GM18505 (cell line): ENCODE measurements at regions not wholly inside any gene's neighbourhood (a gene's known extent, or its start where the extent isn't known, plus 50 kb on each side); places are given as distances from the start of the nearest gene placed in this dataset.
A peak's percentile ranks its signal among the peaks of the same experiment; 100 is the strongest.

Source experiments
- ATAC-seq: cut with Tn5 transposase; IDR thresholded peaks from one replicate; pipeline ENCODE4 v1.9.1; 2021; ENCODE audit not compliant: unreplicated experiment
- POLR2A ChIP-seq: IDR thresholded peaks from 4 replicates; pipeline ENCODE4 v1.6.1; 2011; ENCODE audit warnings: borderline replicate concordance; ENCODE audit not compliant: insufficient read depth, insufficient read length; ENCODE audit errors: extremely low read depth

DNA sequence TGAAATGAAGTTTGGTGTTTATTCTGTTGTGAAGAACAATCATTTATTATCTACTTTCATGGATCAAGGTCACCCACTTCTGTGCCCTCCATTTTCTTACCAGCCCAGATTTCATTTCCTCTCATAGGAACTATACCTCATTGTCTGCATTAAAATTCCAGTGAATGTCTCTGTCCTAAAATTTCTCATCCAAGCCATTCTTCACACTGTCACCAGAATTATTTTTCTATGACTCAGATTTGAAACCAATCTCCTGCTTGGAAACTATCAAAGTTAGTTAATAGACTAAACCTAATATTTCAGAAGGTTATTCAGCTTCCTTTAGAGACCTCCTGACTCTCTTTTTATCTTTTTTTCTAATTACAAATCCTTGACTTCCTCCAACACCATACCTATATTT is 364.1 kb upstream of the CBLB start:
- no peak for TF ChIP-seq POLR2A

DNA sequence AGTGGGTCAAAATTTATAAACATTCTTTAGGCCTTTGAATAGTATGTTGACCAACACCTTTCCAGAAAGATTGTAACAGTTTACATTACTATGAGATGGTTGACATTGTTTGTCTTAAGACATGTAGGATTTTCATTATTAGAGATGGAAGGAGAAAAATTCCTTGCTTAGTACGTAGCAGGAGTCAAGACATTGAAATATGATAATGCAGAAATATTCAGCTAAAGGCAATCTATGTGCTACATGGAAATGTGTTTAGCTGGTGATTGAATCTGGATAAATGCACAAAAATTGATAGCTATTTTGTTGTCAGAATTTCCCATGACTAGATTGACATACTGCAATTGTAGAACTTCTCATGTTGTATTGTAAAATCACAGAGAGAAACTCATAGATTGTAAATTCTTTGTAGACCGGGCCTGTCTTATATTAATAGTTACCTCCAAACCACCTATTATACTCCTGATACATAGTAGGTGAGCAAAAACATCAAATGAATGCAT is 370.4 kb upstream of the CBLB start:
- no peak for ATAC-seq
- no peak for TF ChIP-seq POLR2A

More for the DNA sequence above, 364.1 kb upstream of the CBLB start:
- ATAC-seq: no peak

DNA sequence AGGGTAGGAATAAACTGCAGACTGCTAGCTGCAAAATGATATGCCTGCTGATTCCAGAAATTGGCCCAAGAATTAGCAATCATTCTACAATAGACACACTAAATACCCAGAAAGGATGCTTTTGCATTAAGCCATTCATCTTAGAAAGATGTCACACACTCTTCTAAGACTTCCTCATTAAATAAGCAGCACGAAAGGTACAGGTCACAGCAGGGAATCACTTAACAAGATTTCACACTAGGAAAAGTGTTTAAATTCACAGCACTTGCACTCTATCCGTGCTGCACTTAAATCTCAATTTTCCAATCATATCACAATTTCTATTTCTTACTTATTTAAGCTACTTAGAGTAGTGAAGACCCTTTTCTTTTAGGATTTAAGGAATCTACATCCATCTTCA is 372.8 kb upstream of the CBLB start:
- TF ChIP-seq POLR2A: no peak
- ATAC-seq: no peak

DNA sequence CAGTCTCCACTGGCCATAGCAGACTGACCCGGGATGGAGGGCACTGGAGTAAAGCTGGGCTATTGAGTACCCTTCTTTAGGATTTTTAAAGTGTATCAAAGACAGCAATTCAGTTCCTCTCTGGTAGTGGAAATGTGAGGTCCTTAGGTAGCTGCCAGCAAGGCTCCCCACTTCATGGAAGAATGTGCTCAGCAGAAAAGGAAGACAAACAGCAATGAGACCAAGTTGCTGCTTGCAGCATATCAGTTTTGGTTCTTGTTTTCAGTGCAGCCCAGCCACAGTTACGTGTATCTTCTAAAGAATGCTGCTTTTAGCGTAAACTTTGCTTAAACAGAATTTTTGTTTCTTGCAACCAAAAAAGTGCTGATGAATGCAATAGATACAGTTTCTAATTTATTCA is 374.0 kb upstream of the CBLB start:
- peak; percentile 58 for ATAC-seq
- TF ChIP-seq POLR2A: no peak

DNA sequence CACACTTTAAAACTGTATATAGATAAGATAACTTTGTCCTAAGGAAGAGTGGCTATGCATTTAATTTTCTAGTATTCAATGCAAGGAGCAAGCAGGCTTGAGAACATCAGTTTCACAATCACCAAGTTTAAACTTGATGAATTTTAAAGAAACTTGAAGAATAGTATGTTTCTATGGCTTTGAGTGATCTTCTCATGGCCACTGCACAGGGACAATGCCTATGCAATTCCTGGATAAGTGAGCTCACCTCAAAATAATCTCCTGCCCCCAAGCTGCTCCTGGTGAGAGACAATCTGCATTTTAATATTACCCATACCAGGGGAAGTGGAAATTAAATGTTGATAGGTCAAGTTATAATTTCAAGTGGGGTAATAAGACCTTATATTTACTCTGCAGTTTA is 376.6 kb upstream of the CBLB start:
- ATAC-seq: no peak
- no peak for TF ChIP-seq POLR2A

DNA sequence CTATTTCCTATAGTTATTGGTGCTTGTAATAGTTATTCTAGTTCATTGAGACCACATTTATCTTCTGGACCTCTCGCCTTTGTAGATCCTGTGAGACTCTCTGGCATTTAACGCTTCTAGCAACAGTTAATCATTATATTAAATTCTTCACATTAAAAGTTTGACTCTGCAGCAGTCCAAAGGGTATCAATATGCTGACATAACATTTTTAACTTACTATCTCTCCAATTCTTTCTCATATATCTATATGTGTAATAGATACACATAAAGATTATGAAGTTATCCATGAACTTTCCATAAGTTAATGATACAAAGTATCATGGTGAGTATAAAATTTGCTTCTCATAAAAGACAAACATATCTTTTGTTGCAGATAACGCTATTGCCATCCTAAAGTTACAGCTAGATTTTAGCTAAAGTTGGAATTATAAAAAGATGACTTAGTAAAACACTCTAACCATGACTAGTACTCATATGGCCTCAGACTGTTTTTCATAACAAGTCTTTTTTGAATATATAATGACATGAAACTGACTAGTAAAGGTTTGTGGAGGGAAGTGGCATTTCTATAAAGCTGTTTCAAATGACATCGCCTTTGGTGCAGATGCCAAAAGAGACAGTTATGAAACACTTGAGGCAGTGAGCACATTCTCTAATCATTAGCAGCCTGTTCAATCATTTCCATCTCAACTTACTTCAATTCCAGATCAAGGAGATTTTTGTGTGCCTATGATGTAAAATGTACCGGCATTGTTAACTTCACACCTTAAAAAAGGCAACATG is 379.3 kb upstream of the CBLB start:
- TF ChIP-seq POLR2A: no peak
- ATAC-seq: no peak

DNA sequence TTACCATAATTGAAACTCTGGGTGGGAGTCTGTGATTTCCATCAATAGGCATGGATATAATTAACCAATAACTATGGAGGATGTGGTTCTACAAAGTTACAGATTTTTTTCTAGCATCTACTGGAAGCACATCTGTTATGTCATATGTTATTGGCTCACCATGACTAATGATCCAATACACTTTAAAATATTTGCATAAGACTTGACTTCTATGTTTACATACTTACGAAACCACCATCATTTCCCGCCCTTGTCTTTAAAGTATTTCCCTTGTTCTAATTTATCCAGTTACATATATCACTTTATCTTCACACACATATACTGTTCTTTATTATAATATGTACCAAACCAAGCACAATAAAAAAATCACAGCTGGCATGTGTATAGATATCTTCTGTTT is 380.3 kb upstream of the CBLB start:
- no peak for TF ChIP-seq POLR2A
- ATAC-seq: no peak

DNA sequence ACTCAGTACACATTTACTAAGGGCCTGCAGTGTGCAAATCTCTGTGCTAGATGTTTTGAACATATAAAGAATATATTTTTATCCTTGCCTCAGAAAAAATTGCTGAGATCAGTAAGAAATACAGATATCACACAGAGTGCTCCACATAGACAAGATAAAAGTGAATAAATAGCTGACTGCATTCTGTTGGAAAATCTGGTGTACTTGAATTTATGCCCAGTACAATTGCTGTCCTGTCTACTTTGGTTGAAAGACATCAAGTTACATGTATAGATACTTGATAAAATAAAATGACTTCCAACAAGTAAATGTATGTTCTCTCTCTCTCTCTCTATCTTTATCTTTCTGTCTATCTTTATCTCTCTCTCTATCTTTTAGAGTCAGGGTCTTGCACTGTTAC is 381.2 kb upstream of the CBLB start:
- no peak for TF ChIP-seq POLR2A
- ATAC-seq: no peak

DNA sequence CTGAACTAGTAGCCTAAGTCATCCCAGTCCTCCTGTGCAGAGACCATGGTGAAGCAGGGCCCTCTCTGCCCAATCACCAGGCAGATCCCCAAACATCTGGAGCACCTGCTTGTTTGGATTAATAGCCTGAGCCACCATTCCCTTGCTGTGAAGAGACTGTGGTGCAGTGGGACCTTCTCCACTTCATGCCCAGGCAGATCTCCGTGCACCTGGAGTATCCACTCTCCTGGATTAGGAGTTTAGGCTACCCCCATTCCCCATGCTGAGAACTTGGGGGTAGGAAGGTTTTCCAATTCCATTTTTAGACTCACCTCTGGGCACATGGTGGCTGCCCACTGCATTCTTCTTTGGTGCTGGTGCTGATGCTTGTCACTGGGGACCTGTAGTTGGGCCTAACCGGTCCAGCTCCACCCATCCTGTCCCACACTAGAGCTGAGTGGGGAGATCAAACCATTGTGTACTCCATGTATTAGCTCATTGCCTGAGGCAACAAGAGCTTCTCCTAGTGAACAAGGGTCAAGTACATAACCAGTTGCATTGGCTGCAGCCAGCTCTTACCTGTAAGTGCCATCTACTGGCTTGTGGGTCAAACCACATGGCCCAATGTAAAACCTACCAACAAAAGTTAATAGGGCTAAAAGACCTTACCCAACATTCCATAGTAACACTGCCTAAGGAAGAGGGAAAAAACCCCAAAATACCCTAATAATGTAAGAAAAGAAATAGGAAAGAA is 382.5 kb upstream of the CBLB start:
- no peak for TF ChIP-seq POLR2A
- ATAC-seq: no peak

DNA sequence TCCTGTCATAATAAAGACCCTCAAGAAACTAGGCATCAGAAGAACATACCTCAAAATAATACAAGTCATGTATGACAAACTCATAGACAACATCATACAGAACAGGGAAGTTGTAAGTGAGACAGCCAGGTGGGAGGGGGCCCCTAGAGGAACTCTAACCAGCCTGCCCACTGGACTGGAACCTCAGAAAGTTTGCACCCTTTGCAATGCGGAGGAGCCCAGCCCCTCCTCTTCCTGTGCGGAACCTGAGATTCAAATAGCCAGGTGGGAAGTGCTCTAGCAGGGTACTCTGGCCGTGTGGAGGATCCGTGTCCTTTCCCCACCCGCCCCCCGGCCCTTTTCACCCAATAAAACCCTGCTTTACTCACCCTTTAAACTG is 387.0 kb upstream of the CBLB start:
- peak; percentile 80 for TF ChIP-seq POLR2A
- peak; percentile 92 for ATAC-seq

DNA sequence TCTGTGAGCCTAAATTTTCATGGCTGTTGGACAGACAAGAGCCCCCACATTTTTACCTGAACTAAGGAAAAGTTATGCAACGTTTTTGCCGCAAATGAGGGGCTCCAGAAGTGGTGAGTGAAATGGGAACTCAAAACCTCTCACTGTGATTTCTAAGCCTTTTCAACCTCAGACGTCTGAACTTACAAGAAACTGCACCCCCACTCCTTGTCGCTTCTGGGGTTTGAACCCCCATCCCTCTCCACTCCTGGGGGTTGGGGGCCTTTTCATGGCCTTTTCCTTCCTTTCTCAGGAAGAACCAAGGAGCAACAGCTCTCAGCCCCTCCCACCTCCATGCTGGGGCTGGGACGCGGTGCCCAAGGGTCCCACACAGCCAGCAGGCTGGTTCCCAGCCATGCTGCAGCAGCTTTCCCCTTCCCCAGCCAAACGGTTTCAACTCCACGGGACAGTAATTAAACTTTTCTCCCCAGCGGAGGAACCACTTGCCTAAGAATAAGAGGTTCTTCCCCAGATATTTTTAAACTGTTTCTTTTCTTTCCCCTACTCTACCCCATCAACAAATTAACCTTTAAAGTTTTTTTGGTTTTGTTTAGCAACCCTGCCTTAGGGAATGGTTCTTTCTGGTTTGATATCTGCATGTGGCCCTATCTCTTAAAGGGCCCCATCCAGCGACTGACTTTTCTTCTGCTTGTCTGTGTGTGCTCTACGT is 387.6 kb upstream of the CBLB start:
- peak; percentile 31 for ATAC-seq
- peak; percentile 50 for TF ChIP-seq POLR2A

DNA sequence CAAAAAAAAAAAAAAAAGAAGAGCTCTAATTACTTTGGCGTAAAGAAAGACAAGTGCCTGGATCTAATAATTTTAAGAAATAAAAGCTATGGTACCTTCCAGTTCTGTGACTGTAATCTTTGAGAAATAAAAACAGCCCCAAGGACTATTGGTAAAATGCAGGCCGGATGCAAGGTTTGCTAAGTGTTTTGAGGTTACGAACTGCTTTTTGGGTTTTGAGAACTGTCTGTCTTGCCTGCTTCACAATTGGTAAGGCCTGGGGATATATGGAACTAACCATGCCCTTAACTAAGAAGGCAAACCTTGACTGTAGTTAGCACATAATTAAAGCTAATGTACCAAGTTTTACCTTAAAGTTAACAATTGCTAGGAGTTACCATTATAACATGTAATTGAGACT is 388.4 kb upstream of the CBLB start:
- no peak for TF ChIP-seq POLR2A
- no peak for ATAC-seq

DNA sequence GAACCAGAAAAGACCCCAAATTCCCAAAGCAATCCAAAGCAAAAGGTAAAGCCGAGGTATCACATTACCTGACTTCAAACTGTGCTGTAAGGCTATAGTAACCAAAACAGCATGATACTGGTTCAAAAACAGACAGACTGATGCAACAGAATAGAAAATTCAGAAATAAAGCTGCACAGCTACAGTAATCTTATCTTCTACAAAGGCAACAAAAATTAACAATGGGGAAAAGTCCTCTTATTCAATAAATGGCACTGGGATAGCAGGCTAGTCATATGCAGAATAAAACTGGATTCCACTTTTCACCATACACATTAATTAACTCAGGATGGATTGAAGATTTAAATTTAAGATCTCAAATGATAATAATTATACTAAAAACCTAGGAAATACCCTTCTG is 392.6 kb upstream of the CBLB start:
- ATAC-seq: no peak
- TF ChIP-seq POLR2A: no peak

DNA sequence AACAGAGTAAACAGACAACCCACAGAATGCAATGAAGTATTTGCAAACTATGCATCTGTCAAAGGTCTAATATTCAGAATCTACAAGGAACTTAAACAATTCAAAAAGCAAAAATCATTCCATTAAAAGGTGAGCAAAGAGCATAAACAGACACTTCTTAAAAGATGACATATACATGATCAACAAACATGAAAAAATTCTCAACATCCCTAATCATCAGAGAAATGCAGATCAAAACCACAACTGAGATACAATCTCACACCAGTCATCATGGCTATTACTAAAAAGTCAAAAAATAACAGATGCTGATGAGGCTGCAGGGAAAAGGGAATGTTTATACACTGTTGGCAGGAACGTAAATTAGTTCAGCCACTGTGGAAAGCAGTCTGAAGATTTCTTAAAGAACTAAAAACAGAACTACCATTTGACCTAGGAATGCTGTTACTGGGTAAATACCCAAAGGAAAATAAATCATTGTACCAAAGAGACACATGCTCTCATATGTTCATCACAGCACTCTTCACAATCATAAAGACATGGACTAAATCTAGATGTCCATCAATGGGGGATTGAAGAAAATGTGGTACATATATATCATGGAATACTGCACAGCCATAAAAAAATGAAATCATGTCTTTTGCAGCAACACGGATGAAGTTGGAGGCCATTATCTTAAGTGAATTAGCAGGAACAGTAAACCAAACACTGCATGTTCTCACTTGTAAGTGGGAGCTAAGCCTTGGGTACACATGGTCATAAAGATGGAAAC is 393.3 kb upstream of the CBLB start:
- TF ChIP-seq POLR2A: no peak
- ATAC-seq: no peak

DNA sequence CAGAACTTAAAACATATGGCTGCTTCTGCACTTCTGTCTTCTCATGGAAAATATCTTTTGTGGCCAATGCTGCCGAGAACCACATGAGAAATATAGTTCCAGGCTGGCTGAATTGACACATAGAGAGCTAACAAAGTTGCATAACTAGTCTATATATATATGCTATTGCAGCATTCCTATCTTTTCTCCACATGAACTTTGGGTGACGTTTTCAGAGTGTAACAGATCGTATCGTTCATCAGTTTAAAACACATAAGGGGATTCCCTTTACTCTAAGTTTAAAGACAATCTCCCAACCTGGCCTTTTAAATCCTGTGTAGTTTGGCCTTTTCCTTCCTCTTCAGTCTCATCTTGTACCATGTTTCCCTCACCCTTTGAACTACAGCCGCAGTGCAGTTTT is 394.2 kb upstream of the CBLB start:
- no peak for ATAC-seq
- no peak for TF ChIP-seq POLR2A
